HepG2 (cell line): ENCODE measurements at regions not wholly inside any gene's neighbourhood (a gene's known extent, or its start where the extent isn't known, plus 50 kb on each side); places are given as distances from the start of the nearest gene placed in this dataset.

Experiments
- ATAC-seq: fragments of 200-7000 bp; cut with Tn5 transposase; 3 replicates; pipeline ENCODE4 v1.9.1; 2020; ENCODE audit warnings: mild to moderate bottlenecking, moderate library complexity
- BruUV-seq: library from RNA; stranded (reverse); fragments of 400-500 nt; replicated peaks from 2 replicates; lab custom pipeline; 2021; lab: Mats Ljungman, UMichigan
- CTCF ChIA-PET: fragments of 300-600 bp; formaldehyde crosslinking; extraction: SDS; loops from one replicate; lab custom pipeline; 2021; ENCODE audit warnings: low total read pairs, inconsistent platforms, low intra/inter-chr PET ratio; lab: Yijun Ruan, JAX
- POLR2A ChIA-PET: fragments of 350-600 bp; sonication (Branson Sonifier 250); formaldehyde crosslinking; loops from one replicate; lab custom pipeline; 2020; ENCODE audit warnings: antibody characterized with exemption, inconsistent platforms; lab: Yijun Ruan, JAX
- DNase-seq: peaks from one replicate; pipeline ENCODE4 v3.0.0-alpha.2; 2015; ENCODE audit warnings: low spot score
- FAIRE-seq: peaks from 3 replicates; lab custom pipeline; 2011; peaks lifted over from hg19 to GRCh38; lab: Jason Lieb, UNC
- H2AFZ ChIP-seq: one replicate; pipeline ENCODE4 v1.6.1; 2011; ENCODE audit warnings: low read length, inconsistent platforms
- H3K27ac ChIP-seq: fragments of 300-600 bp; 3 replicates; pipeline ENCODE4 v1.8.0; 2011; ENCODE audit warnings: mixed run types, mild to moderate bottlenecking, mixed read lengths, low read length, inconsistent platforms; ENCODE audit not compliant: insufficient read depth; ENCODE audit errors: extremely low read length
- H3K27me3 ChIP-seq, 2 experiments: fragments of 200-600 bp in 1 of 2; 2 replicates in 1 of 2; 3 replicates in 1 of 2; pipeline versions ENCODE4 v1.6.0 to v1.8.0; 2011; ENCODE audit warnings: low read length in 2 of 2, mild to moderate bottlenecking in 2 of 2, moderate library complexity in 2 of 2, inconsistent platforms in 1 of 2; ENCODE audit not compliant: insufficient read depth in 2 of 2, control insufficient read depth in 1 of 2
- H3K36me3 ChIP-seq, 2 experiments: fragments of 200-600 bp in 1 of 2; replicated peaks in 1 of 2; 2 replicates in 1 of 2; 3 replicates in 1 of 2; pipeline versions ENCODE4 v1.5.1 to v1.8.0; 2011; ENCODE audit warnings: low read length in 2 of 2, inconsistent platforms in 1 of 2; ENCODE audit not compliant: insufficient read depth in 2 of 2, control insufficient read depth in 1 of 2
- H3K4me1 ChIP-seq: 2 replicates; pipeline ENCODE4 v1.5.1; 2012; ENCODE audit warnings: low read length, inconsistent platforms; ENCODE audit not compliant: insufficient read depth
- H3K4me2 ChIP-seq: 2 replicates; pipeline ENCODE4 v1.6.0; 2011; ENCODE audit warnings: low read depth, low read length, inconsistent platforms
- H3K4me3 ChIP-seq, 3 experiments: fragments of 200-600 bp in 1 of 3; sonication (generic), shearing (Covaris generic) in 1 of 3; replicated peaks in 1 of 3; 2 replicates each; pipeline ENCODE4 v1.5.1; 2011 to 2016; ENCODE audit warnings: low read length in 3 of 3, inconsistent platforms in 2 of 3, low read depth in 2 of 3, mild to moderate bottlenecking in 2 of 3, control low read depth in 1 of 3, mixed read lengths in 1 of 3; ENCODE audit not compliant: insufficient read depth in 1 of 3
- H3K79me2 ChIP-seq: one replicate; pipeline ENCODE4 v1.6.1; 2011; ENCODE audit warnings: low read length, inconsistent platforms; ENCODE audit not compliant: insufficient read depth
- H3K9ac ChIP-seq: 2 replicates; pipeline ENCODE4 v1.6.0; 2011; ENCODE audit warnings: mild to moderate bottlenecking, low read depth, low read length, inconsistent platforms; ENCODE audit not compliant: insufficient read depth
- H3K9me3 ChIP-seq: 2 replicates; pipeline ENCODE4 v1.5.1; 2012; ENCODE audit warnings: mild to moderate bottlenecking, low read length
- H4K20me1 ChIP-seq: 2 replicates; pipeline ENCODE4 v1.6.0; 2011; ENCODE audit warnings: inconsistent platforms, mild to moderate bottlenecking, low read length, moderate library complexity; ENCODE audit not compliant: insufficient read depth
- AHDC1 ChIP-seq: sonication (generic); formaldehyde crosslinking; IDR thresholded peaks from 2 replicates; pipeline ENCODE4 v1.5.1; 2020; ENCODE audit warnings: mild to moderate bottlenecking, missing genetic modification reagents, borderline replicate concordance
- CREB1 ChIP-seq, 2 experiments: fragments of 450-650 bp in 1 of 2; IDR thresholded peaks; 2 replicates each; pipeline ENCODE4 v1.6.1; 2016 to 2017; ENCODE audit warnings: control low read depth in 1 of 2, mild to moderate bottlenecking in 1 of 2, missing compliant biosample characterization in 1 of 2, missing genetic modification characterization in 1 of 2
- FOXM1 ChIP-seq: sonication (generic); formaldehyde crosslinking; IDR thresholded peaks from 2 replicates; pipeline ENCODE4 v1.5.0; 2020; ENCODE audit warnings: missing genetic modification reagents
- GPN1 ChIP-seq: sonication (generic); formaldehyde crosslinking; IDR thresholded peaks from 2 replicates; pipeline ENCODE4 v1.5.1; 2020; ENCODE audit warnings: missing genetic modification reagents, borderline replicate concordance
- HMGA1 ChIP-seq: sonication (generic); formaldehyde crosslinking; conservative IDR thresholded peaks from 2 replicates; pipeline ENCODE4 v1.4.0; 2020; ENCODE audit warnings: missing genetic modification reagents
- ISX ChIP-seq: sonication (generic); formaldehyde crosslinking; conservative IDR thresholded peaks from 2 replicates; pipeline ENCODE4 v1.5.0; 2020; ENCODE audit warnings: missing genetic modification reagents
- MAF1 ChIP-seq: sonication (generic); formaldehyde crosslinking; IDR thresholded peaks from 2 replicates; pipeline ENCODE4 v1.5.0; 2020; ENCODE audit warnings: missing genetic modification reagents, borderline replicate concordance
- MZF1 ChIP-seq: sonication (generic); formaldehyde crosslinking; IDR thresholded peaks from 2 replicates; pipeline ENCODE4 v1.8.1; 2023; ENCODE audit warnings: mild to moderate bottlenecking, missing genetic modification reagents, borderline replicate concordance
- NFIC ChIP-seq: IDR thresholded peaks from 2 replicates; pipeline ENCODE4 v1.6.1; 2012; ENCODE audit warnings: mild to moderate bottlenecking, low read length, inconsistent platforms
- NKX3-1 ChIP-seq: sonication (generic); formaldehyde crosslinking; IDR thresholded peaks from 2 replicates; pipeline ENCODE4 v1.5.0; 2020; ENCODE audit warnings: missing genetic modification reagents
- RCOR2 ChIP-seq: IDR thresholded peaks from 2 replicates; pipeline ENCODE4 v1.6.1; 2016; ENCODE audit warnings: missing biosample characterization, missing genetic modification reagents
- TBX3 ChIP-seq: fragments of 450-650 bp; IDR thresholded peaks from 2 replicates; pipeline ENCODE4 v1.6.1; 2017; ENCODE audit warnings: antibody characterized with exemption, mild to moderate bottlenecking, inconsistent platforms, borderline replicate concordance
- ZNF160 ChIP-seq: sonication (generic); formaldehyde crosslinking; IDR thresholded peaks from 2 replicates; pipeline ENCODE4 v1.8.0; 2022; ENCODE audit warnings: mild to moderate bottlenecking, inconsistent platforms, missing genetic modification reagents
- ZNF17 ChIP-seq: sonication (generic); formaldehyde crosslinking; IDR thresholded peaks from 2 replicates; pipeline ENCODE4 v1.5.0; 2020; ENCODE audit warnings: mild to moderate bottlenecking, missing genetic modification reagents
- ZNF414 ChIP-seq: sonication (generic); formaldehyde crosslinking; IDR thresholded peaks from 2 replicates; pipeline ENCODE4 v1.5.0; 2020; ENCODE audit warnings: missing genetic modification reagents
- ZNF562 ChIP-seq: sonication (generic); formaldehyde crosslinking; IDR thresholded peaks from 2 replicates; pipeline ENCODE4 v1.8.0; 2022; ENCODE audit warnings: missing genetic modification reagents, borderline replicate concordance
- ZNF577 ChIP-seq: sonication (generic); formaldehyde crosslinking; IDR thresholded peaks from 2 replicates; pipeline ENCODE4 v1.4.0; 2020; ENCODE audit warnings: mild to moderate bottlenecking, low read depth, missing genetic modification reagents, borderline replicate concordance
- ZNF83 ChIP-seq: sonication (generic); formaldehyde crosslinking; IDR thresholded peaks from 2 replicates; pipeline ENCODE4 v1.4.0; 2020; ENCODE audit warnings: missing genetic modification reagents, mild to moderate bottlenecking, borderline replicate concordance
- WGBS: methylation state at CpG from one replicate; pipeline ENCODE4 v1.1.6; 2017; ENCODE audit warnings: low lambda C conversion rate; 5-methylcytosine and 5-hydroxymethylcytosine counted together
- in situ Hi-C: cut with HindIII; loops from 2 replicates; pipeline ENCODE4 v1.10.0; 2017; ENCODE audit warnings: low pct_unique_long_range_greater_than_20kb; ENCODE audit not compliant: extremely low pct_ligation_motif_present
- intact Hi-C: fragments of 100-400 bp; cut with micrococcal nuclease; formaldehyde crosslinking; loops from one replicate; pipeline ENCODE4 v1.10.0; 2022; ENCODE audit not compliant: unreplicated experiment
- TF ChIP-seq, protein P1 (sequence below): sonication (generic); formaldehyde crosslinking; IDR thresholded peaks from 2 replicates; pipeline ENCODE4 v1.4.0; 2020; ENCODE audit warnings: missing genetic modification reagents; ENCODE audit errors: not compliant biosample characterization

DNA sequence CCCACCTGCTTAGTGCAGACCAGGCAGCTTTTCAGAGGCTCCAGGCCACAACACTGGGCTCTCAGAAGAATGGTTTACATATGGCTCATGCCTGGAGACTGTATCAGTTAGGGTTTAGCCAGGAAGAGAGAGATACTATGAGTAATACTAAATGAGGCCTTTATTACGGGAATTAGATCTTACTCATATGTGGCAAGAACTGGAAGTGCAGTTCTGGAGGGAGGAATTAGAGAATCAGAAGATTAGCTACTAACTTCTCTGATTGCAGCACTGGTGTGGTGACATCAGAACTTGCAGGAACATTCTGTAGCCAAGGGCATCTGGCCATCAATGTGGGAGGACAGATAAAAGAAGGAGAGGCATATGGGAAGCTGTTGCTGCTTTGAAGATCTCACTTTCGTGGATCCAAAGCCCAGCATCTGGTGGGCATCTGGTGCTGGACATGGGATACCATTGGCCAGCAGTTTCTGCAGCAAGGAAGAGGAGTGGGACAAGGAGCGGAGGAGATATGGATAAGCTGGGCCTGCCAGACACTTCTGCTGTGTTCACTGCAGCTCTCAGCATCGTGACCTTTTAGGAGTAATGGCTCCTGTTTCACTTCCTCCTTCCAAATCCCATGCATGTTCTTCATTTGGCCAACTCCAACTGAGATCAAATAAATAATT lies 248.5 kb downstream of the BTBD3 start:
- H3K4me1 ChIP-seq, result no peaks in the 10 kb centered on the region
- no peak overlapping the region for H3K9ac ChIP-seq
- in situ Hi-C loops, result no loop called here
- no peak for DNase-seq
- 8% methylated on average over 4 of the region's 4 CpGs for WGBS
- H3K27me3 ChIP-seq, result no peaks in the 10 kb centered on the region
- no peak overlapping the region for H3K27ac ChIP-seq
- H3K4me3 ChIP-seq, result no peak overlapping the region
- CTCF ChIA-PET, result no interaction called here
- no peak overlapping the region for H3K4me2 ChIP-seq
- ATAC-seq, result no peak
- no peaks in the 10 kb centered on the region for H3K36me3 ChIP-seq
- no peak for FAIRE-seq
- no peak for TF ChIP-seq GPN1 (CRISPR knock-in tag)
- no peak for TF ChIP-seq ISX (CRISPR knock-in tag)
- TF ChIP-seq ZNF577 (CRISPR knock-in tag), result no peak
- TF ChIP-seq FOXM1, result no peak
- TF ChIP-seq HMGA1, result no peak
- TF ChIP-seq TBX3, result no peak
- no peak for TF ChIP-seq NFIC
- TF ChIP-seq RCOR2, result no peak
- no peak for TF ChIP-seq AHDC1 (CRISPR knock-in tag)
- no peak for TF ChIP-seq NKX3-1 (CRISPR knock-in tag)
- TF ChIP-seq ZNF562, result no peak
- no peak for TF ChIP-seq ZNF160 (CRISPR knock-in tag)
- no peak for TF ChIP-seq ZNF83 (CRISPR knock-in tag)
- no peak for TF ChIP-seq MAF1 (CRISPR knock-in tag)
- TF ChIP-seq, protein P1, sequence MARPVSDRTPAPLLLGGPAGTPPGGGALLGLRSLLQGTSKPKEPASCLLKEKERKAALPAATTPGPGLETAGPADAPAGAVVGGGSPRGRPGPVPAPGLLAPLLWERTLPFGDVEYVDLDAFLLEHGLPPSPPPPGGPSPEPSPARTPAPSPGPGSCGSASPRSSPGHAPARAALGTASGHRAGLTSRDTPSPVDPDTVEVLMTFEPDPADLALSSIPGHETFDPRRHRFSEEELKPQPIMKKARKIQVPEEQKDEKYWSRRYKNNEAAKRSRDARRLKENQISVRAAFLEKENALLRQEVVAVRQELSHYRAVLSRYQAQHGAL (CRISPR knock-in tag), result no peak
- no peak for TF ChIP-seq ZNF414 (CRISPR knock-in tag)
- no peak for TF ChIP-seq ZNF17
- no peak for TF ChIP-seq CREB1 (IDR thresholded peaks at IDR 0.05)
- TF ChIP-seq CREB1 (CRISPR knock-in tag; IDR thresholded peaks at IDR 0.05), result no peak
- TF ChIP-seq MZF1 (CRISPR knock-in tag), result no peak
- TF ChIP-seq, all 625 proteins: peak for 0
- no TSS peak for BruUV-seq
- Histone ChIP-seq H3K9me3 (peaks cover 89% of the 10 kb centered on the region), H3K79me2 (no peaks in the 10 kb centered on the region), H2AFZ (no peak overlapping the region), H4K20me1 (no peaks in the 10 kb centered on the region)
- POLR2A ChIA-PET, result no interaction called here
- intact Hi-C loops, result no loop called here
